ENCODE measurements at regions not wholly inside any gene's neighbourhood (a gene's known extent, or its start where the extent isn't known, plus 50 kb on each side); places are given as distances from the start of the nearest gene placed in this dataset.

GRCh38 chr4:57774171-57774570 is 664.0 kb upstream of the IGFBP7 start:
- Histone ChIP-seq H3K27ac (ENCODE audit: extremely low read length, insufficient read depth, low read length) (no peak overlapping the region), H4K20me1 (ENCODE audit: insufficient read depth, low read length) (no peaks in the 10 kb centered on the region), H3K79me2 (ENCODE audit: insufficient read depth, low read length) (no peaks in the 10 kb centered on the region), H3K27me3 (ENCODE audit: control insufficient read depth in 1 of 2, insufficient read depth in 2 of 2, low read length in 2 of 2) (no peaks in the 10 kb centered on the region), H2AFZ (ENCODE audit: low read length) (no peak overlapping the region), H3K9me3 (ENCODE audit: low read length) (peaks cover 27% of the 10 kb centered on the region), H3K36me3 (replicated peaks in 1 of 2; ENCODE audit: control insufficient read depth in 1 of 2, insufficient read depth in 2 of 2, low read length in 2 of 2) (no peaks in the 10 kb centered on the region), H3K4me1 (ENCODE audit: insufficient read depth, low read length) (no peaks in the 10 kb centered on the region), H3K4me3 (replicated peaks in 1 of 3; ENCODE audit: insufficient read depth in 1 of 3, low read depth in 2 of 3, low read length in 3 of 3) (no peak overlapping the region), H3K4me2 (ENCODE audit: low read depth, low read length) (no peak overlapping the region), H3K9ac (ENCODE audit: insufficient read depth, low read depth, low read length) (no peak overlapping the region)
- in situ Hi-C loops (cut with HindIII; ENCODE audit: extremely low pct_ligation_motif_present, low pct_unique_long_range_greater_than_20kb): no loop called here
- no peak for DNase-seq (ENCODE audit: low spot score)
- intact Hi-C loops (cut with micrococcal nuclease; ENCODE audit: unreplicated experiment): no loop called here
- no peak for ATAC-seq
- no peak for FAIRE-seq
- CTCF ChIA-PET (ENCODE audit: low intra/inter-chr PET ratio, low total read pairs): no interaction called here
- POLR2A ChIA-PET: no interaction called here
- BruUV-seq (replicated peaks): no TSS peak
- TF ChIP-seq GPBP1L1 (CRISPR knock-in tag; IDR thresholded peaks at IDR 0.05) (no peak), ZNF331 (CRISPR knock-in tag; IDR thresholded peaks at IDR 0.05) (no peak)

GRCh38 chr4:57766341-57766740 is 656.2 kb upstream of the IGFBP7 start:
- no peak overlapping the region for H3K4me3 ChIP-seq (replicated peaks in 1 of 3; ENCODE audit: insufficient read depth in 1 of 3, low read depth in 2 of 3, low read length in 3 of 3)
- H3K79me2 ChIP-seq (ENCODE audit: insufficient read depth, low read length): no peaks in the 10 kb centered on the region
- POLR2A ChIA-PET: no interaction called here
- H4K20me1 ChIP-seq (ENCODE audit: insufficient read depth, low read length): no peaks in the 10 kb centered on the region
- peaks cover 32% of the 10 kb centered on the region for H3K9me3 ChIP-seq (ENCODE audit: low read length)
- H3K9ac ChIP-seq (ENCODE audit: insufficient read depth, low read depth, low read length): no peak overlapping the region
- H3K4me1 ChIP-seq (ENCODE audit: insufficient read depth, low read length): no peaks in the 10 kb centered on the region
- no TSS peak for BruUV-seq (replicated peaks)
- no peaks in the 10 kb centered on the region for H3K36me3 ChIP-seq (replicated peaks in 1 of 2; ENCODE audit: control insufficient read depth in 1 of 2, insufficient read depth in 2 of 2, low read length in 2 of 2)
- H2AFZ ChIP-seq (ENCODE audit: low read length): no peak overlapping the region
- WGBS (ENCODE audit: low lambda C conversion rate): 0% methylated on average over 1 of the region's 1 CpG
- ATAC-seq (no peak), FAIRE-seq (no peak), DNase-seq (ENCODE audit: low spot score) (no peak)
- H3K27me3 ChIP-seq (ENCODE audit: control insufficient read depth in 1 of 2, insufficient read depth in 2 of 2, low read length in 2 of 2): no peaks in the 10 kb centered on the region
- CTCF ChIA-PET (ENCODE audit: low intra/inter-chr PET ratio, low total read pairs): no interaction called here
- TF ChIP-seq ZSCAN20 (CRISPR knock-in tag; IDR thresholded peaks at IDR 0.05; ENCODE audit: borderline replicate concordance) (no peak), ZNF292 (CRISPR knock-in tag; IDR thresholded peaks at IDR 0.05; ENCODE audit: borderline replicate concordance, low read depth) (no peak), PRPF4 (IDR thresholded peaks at IDR 0.05; ENCODE audit: low read depth, low read length, poor library complexity, severe bottlenecking) (no peak)
- intact Hi-C loops (cut with micrococcal nuclease; ENCODE audit: unreplicated experiment): no loop called here
- no peak overlapping the region for H3K4me2 ChIP-seq (ENCODE audit: low read depth, low read length)
- in situ Hi-C loops (cut with HindIII; ENCODE audit: extremely low pct_ligation_motif_present, low pct_unique_long_range_greater_than_20kb): no loop called here
- H3K27ac ChIP-seq (ENCODE audit: extremely low read length, insufficient read depth, low read length): no peak overlapping the region

Measured in HepG2 (cell line).